ENCODE measurements at regions not wholly inside any gene's neighbourhood (a gene's known extent, or its start where the extent isn't known, plus 50 kb on each side); places are given as distances from the start of the nearest gene placed in this dataset.

GRCh38 chr12:58787021-58787760, 133.1 kb downstream of the LRIG3 start:
- intact Hi-C loops (cut with DNase I, micrococcal nuclease), result no loop called here
- DNase-seq (no peak), ATAC-seq (no peak)
- H3K36me3 ChIP-seq (ENCODE audit: low read depth), result no peaks in the 10 kb centered on the region
- H3K4me1 ChIP-seq (ENCODE audit: low read depth), result no peaks in the 10 kb centered on the region
- no peak overlapping the region for H3K4me3 ChIP-seq
- TF ChIP-seq, protein P1, sequence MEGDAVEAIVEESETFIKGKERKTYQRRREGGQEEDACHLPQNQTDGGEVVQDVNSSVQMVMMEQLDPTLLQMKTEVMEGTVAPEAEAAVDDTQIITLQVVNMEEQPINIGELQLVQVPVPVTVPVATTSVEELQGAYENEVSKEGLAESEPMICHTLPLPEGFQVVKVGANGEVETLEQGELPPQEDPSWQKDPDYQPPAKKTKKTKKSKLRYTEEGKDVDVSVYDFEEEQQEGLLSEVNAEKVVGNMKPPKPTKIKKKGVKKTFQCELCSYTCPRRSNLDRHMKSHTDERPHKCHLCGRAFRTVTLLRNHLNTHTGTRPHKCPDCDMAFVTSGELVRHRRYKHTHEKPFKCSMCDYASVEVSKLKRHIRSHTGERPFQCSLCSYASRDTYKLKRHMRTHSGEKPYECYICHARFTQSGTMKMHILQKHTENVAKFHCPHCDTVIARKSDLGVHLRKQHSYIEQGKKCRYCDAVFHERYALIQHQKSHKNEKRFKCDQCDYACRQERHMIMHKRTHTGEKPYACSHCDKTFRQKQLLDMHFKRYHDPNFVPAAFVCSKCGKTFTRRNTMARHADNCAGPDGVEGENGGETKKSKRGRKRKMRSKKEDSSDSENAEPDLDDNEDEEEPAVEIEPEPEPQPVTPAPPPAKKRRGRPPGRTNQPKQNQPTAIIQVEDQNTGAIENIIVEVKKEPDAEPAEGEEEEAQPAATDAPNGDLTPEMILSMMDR (IDR thresholded peaks at IDR 0.05), result no peak
- H3K9me3 ChIP-seq, result no peaks in the 10 kb centered on the region

DNA sequence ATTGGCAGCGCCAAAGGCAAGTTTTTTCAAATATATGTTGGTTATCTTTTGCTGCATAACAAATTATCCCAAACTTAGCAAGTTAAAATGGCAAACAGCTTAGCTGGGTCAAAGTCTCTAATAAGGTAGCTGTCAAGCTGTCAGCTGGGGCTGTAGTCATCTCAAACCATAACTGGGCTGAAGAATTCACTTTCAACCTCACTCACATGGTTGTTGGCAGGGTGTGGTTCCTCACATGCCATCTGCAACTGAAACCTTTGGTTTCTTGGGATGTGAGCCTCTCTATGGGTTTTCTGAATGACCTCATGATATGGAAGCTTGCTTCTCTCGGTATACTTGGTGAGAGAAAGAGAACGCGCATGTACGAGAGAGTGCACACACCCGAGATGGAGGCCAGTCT, 125.4 kb downstream of the LRIG3 start:
- Histone ChIP-seq H3K9me3 (no peaks in the 10 kb centered on the region), H3K4me1 (ENCODE audit: low read depth) (no peaks in the 10 kb centered on the region), H3K36me3 (ENCODE audit: low read depth) (no peaks in the 10 kb centered on the region), H3K4me3 (no peak overlapping the region)
- ATAC-seq (no peak), DNase-seq (no peak)
- intact Hi-C loops (cut with DNase I, micrococcal nuclease), result no loop called here
- TF ChIP-seq, protein P1 (IDR thresholded peaks at IDR 0.05), result no peak

DNA sequence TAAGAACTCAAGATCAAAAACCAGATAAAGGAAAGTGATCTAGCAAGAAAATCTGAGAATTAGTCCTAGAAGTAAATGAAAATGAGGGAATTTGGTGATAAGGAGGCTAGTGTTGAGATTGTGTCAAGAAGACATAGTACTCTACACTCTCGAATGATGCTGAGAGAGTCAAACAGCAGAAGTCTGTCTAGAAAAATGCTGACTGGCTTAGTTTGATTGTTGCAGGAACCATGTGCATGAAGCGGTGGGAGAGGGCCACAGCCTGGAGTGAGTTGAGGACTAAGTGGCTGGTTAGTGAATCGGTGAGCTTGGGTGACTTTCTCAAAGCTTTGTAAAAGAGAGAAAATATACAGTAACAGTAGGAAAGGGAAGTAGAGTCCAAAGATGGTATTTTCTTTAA, 124.5 kb downstream of the LRIG3 start:
- Histone ChIP-seq H3K4me1 (ENCODE audit: low read depth) (no peaks in the 10 kb centered on the region), H3K9me3 (no peaks in the 10 kb centered on the region), H3K36me3 (ENCODE audit: low read depth) (no peaks in the 10 kb centered on the region), H3K4me3 (no peak overlapping the region)
- intact Hi-C loops (cut with DNase I, micrococcal nuclease), result no loop called here
- no peak for DNase-seq
- ATAC-seq, result no peak
- TF ChIP-seq, protein P1 (IDR thresholded peaks at IDR 0.05), result no peak

- no peak for ATAC-seq
Observed at GRCh38 chr12:58801986-58802385, 118.3 kb downstream of the LRIG3 start.

DNA sequence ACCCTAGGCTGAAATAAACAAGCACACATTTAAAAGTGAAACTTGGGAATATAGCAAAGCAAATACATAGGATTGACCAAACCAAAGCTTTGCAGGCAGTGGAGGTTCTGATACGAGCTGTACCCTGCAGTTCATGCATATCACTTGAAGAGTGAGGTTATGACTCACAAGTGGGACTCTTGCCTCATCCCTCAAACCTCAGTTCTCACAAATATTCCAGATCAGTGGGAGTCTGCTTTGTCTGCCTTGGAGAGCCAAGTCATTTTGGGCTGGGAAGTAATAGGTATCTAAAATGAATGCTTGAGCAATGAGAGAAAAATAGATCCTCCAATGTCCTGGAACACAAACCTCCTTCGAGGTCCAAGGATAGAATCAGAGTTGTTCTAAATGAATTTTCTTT, 116.4 kb downstream of the LRIG3 start:
- Histone ChIP-seq H3K9me3 (no peaks in the 10 kb centered on the region), H3K36me3 (ENCODE audit: low read depth) (no peaks in the 10 kb centered on the region), H3K4me1 (ENCODE audit: low read depth) (no peaks in the 10 kb centered on the region), H3K4me3 (no peak overlapping the region)
- intact Hi-C loops (cut with DNase I, micrococcal nuclease), result no loop called here
- DNase-seq (no peak), ATAC-seq (no peak)
- TF ChIP-seq, protein P1 (IDR thresholded peaks at IDR 0.05), result no peak

More at GRCh38 chr12:58801986-58802385, 118.3 kb downstream of the LRIG3 start:
- Histone ChIP-seq H3K4me1 (ENCODE audit: low read depth) (no peaks in the 10 kb centered on the region), H3K4me3 (no peak overlapping the region), H3K36me3 (ENCODE audit: low read depth) (no peaks in the 10 kb centered on the region), H3K9me3 (no peaks in the 10 kb centered on the region)
- no peak for DNase-seq
- TF ChIP-seq, protein P1 (IDR thresholded peaks at IDR 0.05), result no peak
- intact Hi-C loops (cut with DNase I, micrococcal nuclease), result no loop called here
